ENCODE measurements at regions not wholly inside any gene's neighbourhood (a gene's known extent, or its start where the extent isn't known, plus 50 kb on each side); places are given as distances from the start of the nearest gene placed in this dataset.

GRCh38 chr3:76321614-76322013, 536.3 kb upstream of the ZNF717 start:
- Histone ChIP-seq H3K9me2 (replicated peaks; ENCODE audit: low read length) (no peaks in the 10 kb centered on the region), H3K4me1 (ENCODE audit: insufficient read depth, low read length) (no peaks in the 10 kb centered on the region), H3K79me2 (ENCODE audit: low read length) (no peaks in the 10 kb centered on the region), H3K9ac (ENCODE audit: low read length) (no peak overlapping the region), H3K27ac (ENCODE audit: low read length) (no peak overlapping the region), H3F3A (ENCODE audit: low read length, unreplicated experiment) (no peaks in the 10 kb centered on the region), H3K27me3 (ENCODE audit: low read length) (no peaks in the 10 kb centered on the region), H3K4me3 (ENCODE audit: low read length) (no peak overlapping the region), H3K4me2 (ENCODE audit: low read length) (no peak overlapping the region), H3K36me3 (ENCODE audit: low read depth, low read length) (no peaks in the 10 kb centered on the region), H3K9me3 (ENCODE audit: low read length) (no peaks in the 10 kb centered on the region), H4K20me1 (ENCODE audit: low read length) (no peaks in the 10 kb centered on the region), H2AFZ (ENCODE audit: low read length) (no peak overlapping the region)
- no peak for ATAC-seq
- TF ChIP-seq EZH2 (IDR thresholded peaks at IDR 0.05; ENCODE audit: low read length, unreplicated experiment) (no peak), CTCF (conservative IDR thresholded peaks at IDR 0.05; ENCODE audit: low read depth, low read length) (no peak), EZH2phosphoT487 (IDR thresholded peaks at IDR 0.05; ENCODE audit: borderline replicate concordance, low read length) (no peak)
- no peak for DNase-seq
- POLR2A ChIA-PET (ENCODE audit: unreplicated experiment): no interaction called here
- CTCF ChIA-PET: no interaction called here
- no TSS peak for BruUV-seq (replicated peaks)
- intact Hi-C loops (cut with micrococcal nuclease): no loop called here

- H3K4me2 ChIP-seq (ENCODE audit: low read length): no peak overlapping the region
These were observed 538.8 kb upstream of the ZNF717 start for GRCh38 chr3:76324101-76324500.

GRCh38 chr3:76345878-76346277, 560.5 kb upstream of the ZNF717 start:
- no TSS peak for BruUV-seq (replicated peaks)
- CTCF ChIA-PET: no interaction called here
- Histone ChIP-seq H3K4me1 (ENCODE audit: insufficient read depth, low read length) (no peaks in the 10 kb centered on the region), H3K9me2 (replicated peaks; ENCODE audit: low read length) (no peaks in the 10 kb centered on the region), H3K79me2 (ENCODE audit: low read length) (no peaks in the 10 kb centered on the region), H4K20me1 (ENCODE audit: low read length) (no peaks in the 10 kb centered on the region), H2AFZ (ENCODE audit: low read length) (no peak overlapping the region), H3K4me3 (ENCODE audit: low read length) (no peak overlapping the region), H3K27ac (ENCODE audit: low read length) (no peak overlapping the region), H3K9me3 (ENCODE audit: low read length) (no peaks in the 10 kb centered on the region), H3F3A (ENCODE audit: low read length, unreplicated experiment) (no peaks in the 10 kb centered on the region), H3K36me3 (ENCODE audit: low read depth, low read length) (no peaks in the 10 kb centered on the region), H3K9ac (ENCODE audit: low read length) (no peak overlapping the region), H3K27me3 (ENCODE audit: low read length) (peaks cover 17% of the 10 kb centered on the region), H3K4me2 (ENCODE audit: low read length) (no peak overlapping the region)
- DNase-seq (no peak), ATAC-seq (no peak)
- no peak for TF ChIP-seq CTCF (conservative IDR thresholded peaks at IDR 0.05; ENCODE audit: low read depth, low read length)
- no peak for TF ChIP-seq EZH2 (IDR thresholded peaks at IDR 0.05; ENCODE audit: low read length, unreplicated experiment)
- TF ChIP-seq EZH2phosphoT487 (IDR thresholded peaks at IDR 0.05; ENCODE audit: borderline replicate concordance, low read length): no peak
- intact Hi-C loops (cut with micrococcal nuclease): no loop called here
- POLR2A ChIA-PET (ENCODE audit: unreplicated experiment): no interaction called here

More at GRCh38 chr3:76324101-76324500, 538.8 kb upstream of the ZNF717 start:
- Histone ChIP-seq H4K20me1 (ENCODE audit: low read length) (no peaks in the 10 kb centered on the region), H3K9me3 (ENCODE audit: low read length) (no peaks in the 10 kb centered on the region), H3K4me1 (ENCODE audit: insufficient read depth, low read length) (no peaks in the 10 kb centered on the region), H3F3A (ENCODE audit: low read length, unreplicated experiment) (no peaks in the 10 kb centered on the region), H3K27me3 (ENCODE audit: low read length) (peaks cover 7% of the 10 kb centered on the region; the same call in 1 of the 2 replicates), H3K79me2 (ENCODE audit: low read length) (no peaks in the 10 kb centered on the region), H3K36me3 (ENCODE audit: low read depth, low read length) (no peaks in the 10 kb centered on the region), H3K27ac (ENCODE audit: low read length) (no peak overlapping the region), H2AFZ (ENCODE audit: low read length) (no peak overlapping the region), H3K4me3 (ENCODE audit: low read length) (no peak overlapping the region), H3K9me2 (replicated peaks; ENCODE audit: low read length) (no peaks in the 10 kb centered on the region), H3K9ac (ENCODE audit: low read length) (no peak overlapping the region)
- ChIA-PET CTCF (no interaction called here), POLR2A (ENCODE audit: unreplicated experiment) (no interaction called here)
- no peak for DNase-seq
- no TSS peak for BruUV-seq (replicated peaks)
- no peak for TF ChIP-seq CTCF (conservative IDR thresholded peaks at IDR 0.05; ENCODE audit: low read depth, low read length)
- TF ChIP-seq EZH2 (IDR thresholded peaks at IDR 0.05; ENCODE audit: low read length, unreplicated experiment): no peak
- no peak for TF ChIP-seq EZH2phosphoT487 (IDR thresholded peaks at IDR 0.05; ENCODE audit: borderline replicate concordance, low read length)
- no peak for ATAC-seq
- intact Hi-C loops (cut with micrococcal nuclease): no loop called here
